A549 (cell line): ENCODE measurements at regions not wholly inside any gene's neighbourhood (a gene's known extent, or its start where the extent isn't known, plus 50 kb on each side); places are given as distances from the start of the nearest gene placed in this dataset.

Source experiments
- ATAC-seq, 2 experiments: fragments of 200-7000 bp in 1 of 2; fragments of >200 bp in 1 of 2; cut with Nextera tagmentation in 1 of 2; cut with Tn5 transposase in 1 of 2; 3 replicates each; pipeline versions ENCODE4 v1.8.0 to v1.9.1; 2018 to 2020; ENCODE audit warnings: mild to moderate bottlenecking in 1 of 2, moderate library complexity in 1 of 2
- CTCF ChIA-PET: fragments of 300-600 bp; sonication (Branson Sonifier 250); formaldehyde crosslinking; extraction: SDS; loops from one replicate; lab custom pipeline; 2021; ENCODE audit warnings: antibody characterized with exemption, inconsistent platforms; lab: Yijun Ruan, JAX
- POLR2A ChIA-PET: fragments of 350-600 bp; formaldehyde crosslinking; extraction: SDS; loops from one replicate; lab custom pipeline; 2021; ENCODE audit warnings: antibody characterized with exemption, inconsistent platforms; lab: Yijun Ruan, JAX
- DNase-seq, 2 experiments: peaks; one replicate each; pipeline versions ENCODE4 v3.0.0 to v3.0.0-alpha.2; 2011 to 2016; ENCODE audit warnings: low read depth in 1 of 2, low spot score in 1 of 2
- FAIRE-seq: peaks from 2 replicates; lab custom pipeline; 2011; peaks lifted over from hg19 to GRCh38; lab: Jason Lieb, UNC
- H3K27ac ChIP-seq, 2 experiments: fragments of >200 bp; sonication (Bioruptor Twin); formaldehyde crosslinking; 3 replicates each; pipeline ENCODE4 v1.5.1; 2016 to 2017
- H3K4me1 ChIP-seq: fragments of >200 bp; sonication (Bioruptor Twin); formaldehyde crosslinking; 3 replicates; pipeline ENCODE4 v1.6.1; 2016
- H3K4me2 ChIP-seq: fragments of >200 bp; sonication (Bioruptor Twin); formaldehyde crosslinking; 3 replicates; pipeline ENCODE4 v1.6.1; 2016
- H3K4me3 ChIP-seq: fragments of >200 bp; sonication (Bioruptor Twin); formaldehyde crosslinking; 3 replicates; pipeline ENCODE4 v1.5.1; 2016
- H3K9me3 ChIP-seq: fragments of >200 bp; sonication (Bioruptor Twin); formaldehyde crosslinking; 3 replicates; pipeline ENCODE4 v1.6.1; 2016
- BHLHE40 ChIP-seq: IDR thresholded peaks from 2 replicates; pipeline ENCODE4 v1.6.1; 2012; ENCODE audit warnings: low read depth, low read length, inconsistent platforms
- CBX2 ChIP-seq: fragments of 200-600 bp; sonication (generic); IDR thresholded peaks from 2 replicates; pipeline ENCODE4 v1.6.1; 2016; ENCODE audit warnings: low read depth, mild to moderate bottlenecking, borderline replicate concordance
- CBX8 ChIP-seq: fragments of 200-600 bp; sonication (generic); IDR thresholded peaks from 2 replicates; pipeline ENCODE4 v1.6.1; 2016
- CHD4 ChIP-seq: fragments of 200-600 bp; sonication (generic); IDR thresholded peaks from 2 replicates; pipeline ENCODE4 v1.6.1; 2016; ENCODE audit warnings: antibody characterized with exemption, mild to moderate bottlenecking, borderline replicate concordance
- ESRRA ChIP-seq: fragments of 150-350 bp; IDR thresholded peaks from 2 replicates; pipeline ENCODE4 v1.6.1; 2014; ENCODE audit warnings: mild to moderate bottlenecking, low read length, borderline replicate concordance
- FOSB ChIP-seq: fragments of 250-450 bp; sonication (Bioruptor Pico); IDR thresholded peaks from 2 replicates; pipeline ENCODE4 v1.5.0; 2020; ENCODE audit warnings: mild to moderate bottlenecking, moderate library complexity
- FOSL2 ChIP-seq, 2 experiments: fragments of 450-650 bp in 1 of 2; fragments of >200 bp in 1 of 2; sonication (Bioruptor Twin) in 1 of 2; formaldehyde crosslinking; IDR thresholded peaks; 2 replicates each; pipeline versions ENCODE4 v1.5.0 to v1.6.1; 2016 to 2020; ENCODE audit warnings: mild to moderate bottlenecking in 1 of 2, moderate library complexity in 1 of 2
- FOXS1 ChIP-seq: fragments of 250-450 bp; sonication (Bioruptor Pico); IDR thresholded peaks from 2 replicates; pipeline ENCODE4 v1.5.0; 2020; ENCODE audit warnings: mild to moderate bottlenecking, moderate library complexity
- HDAC2 ChIP-seq: fragments of 200-600 bp; sonication (generic); IDR thresholded peaks from 2 replicates; pipeline ENCODE4 v1.6.1; 2016
- HEYL ChIP-seq: fragments of 250-450 bp; sonication (Bioruptor Pico); IDR thresholded peaks from 2 replicates; pipeline ENCODE4 v1.8.0; 2021; ENCODE audit warnings: mild to moderate bottlenecking, moderate library complexity
- HOXA7 ChIP-seq: fragments of 250-450 bp; sonication (Bioruptor Pico); IDR thresholded peaks from 2 replicates; pipeline ENCODE4 v1.5.0; 2020; ENCODE audit warnings: mild to moderate bottlenecking, moderate library complexity
- JUNB ChIP-seq: fragments of >200 bp; sonication (Bioruptor Twin); formaldehyde crosslinking; IDR thresholded peaks from 2 replicates; pipeline ENCODE4 v1.6.1; 2016
- KDM5A ChIP-seq: fragments of 200-600 bp; sonication (generic); IDR thresholded peaks from 2 replicates; pipeline ENCODE4 v1.6.1; 2016; ENCODE audit warnings: antibody characterized with exemption, mild to moderate bottlenecking
- MAZ ChIP-seq: fragments of 150-350 bp; IDR thresholded peaks from 2 replicates; pipeline ENCODE4 v1.6.1; 2014; ENCODE audit warnings: antibody characterized with exemption, low read depth, low read length, borderline replicate concordance
- MYC ChIP-seq: IDR thresholded peaks from 2 replicates; pipeline ENCODE4 v1.6.1; 2012; ENCODE audit warnings: mild to moderate bottlenecking, inconsistent platforms, low read length, improper control_type of control experiment, borderline replicate concordance
- PHF8 ChIP-seq: fragments of 200-600 bp; sonication (generic); IDR thresholded peaks from 2 replicates; pipeline ENCODE4 v1.6.1; 2016; ENCODE audit warnings: low read depth, mild to moderate bottlenecking, antibody characterized with exemption, moderate library complexity, borderline replicate concordance
- POLR2AphosphoS2 ChIP-seq: conservative IDR thresholded peaks from 2 replicates; pipeline ENCODE4 v1.6.1; 2012; ENCODE audit warnings: low read length, improper control_type of control experiment, inconsistent platforms
- RCOR1 ChIP-seq: fragments of 150-350 bp; IDR thresholded peaks from 2 replicates; pipeline ENCODE4 v1.6.1; 2014; ENCODE audit warnings: antibody characterized with exemption, low read length, low read depth
- RNF2 ChIP-seq: fragments of 200-600 bp; sonication (generic); IDR thresholded peaks from 2 replicates; pipeline ENCODE4 v1.6.1; 2016; ENCODE audit warnings: low read depth, mild to moderate bottlenecking, antibody characterized with exemption, moderate library complexity, borderline replicate concordance
- SMC3 ChIP-seq: fragments of >200 bp; sonication (Bioruptor Twin); formaldehyde crosslinking; IDR thresholded peaks from 3 replicates; pipeline ENCODE4 v1.6.1; 2018; ENCODE audit warnings: inconsistent platforms
- SREBF2 ChIP-seq: fragments of 450-650 bp; IDR thresholded peaks from 2 replicates; pipeline ENCODE4 v1.6.1; 2014; ENCODE audit warnings: mild to moderate bottlenecking, moderate library complexity
- ZFP36 ChIP-seq: fragments of 450-650 bp; IDR thresholded peaks from 2 replicates; pipeline ENCODE4 v1.6.1; 2014; ENCODE audit warnings: borderline replicate concordance; ENCODE audit not compliant: partially characterized antibody
- WGBS: methylation state at CpG from one replicate; pipeline ENCODE4 v1.1.6; 2017; ENCODE audit errors: missing lambda C conversion rate; 5-methylcytosine and 5-hydroxymethylcytosine counted together
- TF ChIP-seq, protein P1 (sequence below): fragments of >200 bp; sonication (Bioruptor Twin); formaldehyde crosslinking; IDR thresholded peaks from 3 replicates; pipeline ENCODE4 v1.6.1; 2016
- TF ChIP-seq, protein P2 (sequence below): IDR thresholded peaks from 2 replicates; pipeline ENCODE4 v1.6.1; 2012
- TF ChIP-seq, protein P3 (sequence below): fragments of 200-600 bp; sonication (generic); IDR thresholded peaks from 2 replicates; pipeline ENCODE4 v1.6.1; 2016; ENCODE audit warnings: antibody characterized with exemption, mild to moderate bottlenecking, moderate library complexity
- TF ChIP-seq, protein P4 (sequence below): fragments of 150-350 bp; IDR thresholded peaks from 2 replicates; pipeline ENCODE4 v1.6.1; 2014; ENCODE audit warnings: low read depth, mild to moderate bottlenecking, low read length

DNA sequence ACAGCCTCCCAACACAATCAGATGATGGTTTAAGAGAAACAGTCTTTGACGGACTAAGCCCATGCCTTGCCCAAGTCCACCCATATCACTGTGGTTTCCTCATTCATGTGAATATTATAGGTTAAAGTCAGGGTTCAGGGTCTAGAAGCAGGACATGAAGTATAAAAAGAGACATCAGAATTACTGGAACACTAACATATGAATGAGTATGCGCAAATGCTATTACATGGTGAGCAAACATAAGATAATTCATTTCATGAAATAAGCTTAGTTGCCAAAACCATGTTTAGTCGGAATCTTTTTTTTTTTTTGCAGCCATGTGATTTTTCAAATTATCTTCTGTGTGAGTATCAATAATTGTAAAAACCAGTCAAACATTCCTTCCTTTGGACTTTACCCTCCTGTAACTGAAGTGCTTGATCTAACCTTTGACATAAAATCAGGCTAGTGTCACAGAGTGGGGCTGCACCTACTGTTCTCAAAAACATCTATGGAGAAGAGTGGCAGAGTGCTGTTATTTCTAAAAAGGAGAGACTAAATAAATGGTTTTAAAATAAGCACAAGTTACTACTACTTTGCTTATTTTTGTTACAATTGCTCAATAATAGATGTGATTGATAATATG lies 84.9 kb upstream of the NRIP1 start:
- no peak for FAIRE-seq
- TF ChIP-seq MYC (no peak), FOXS1 (no peak), FOSL2 (IDR thresholded peaks at IDR 0.05) (no peak), FOSL2 (CRISPR knock-in tag; IDR thresholded peaks at IDR 0.05) (no peak), ZFP36 (no peak), SREBF2 (no peak), HDAC2 (no peak), CHD4 (no peak), HOXA7 (no peak), RCOR1 (no peak), JUNB (no peak), BHLHE40 (no peak), FOSB (no peak), POLR2AphosphoS2 (no peak), RNF2 (no peak), ESRRA (no peak), KDM5A (no peak)
- TF ChIP-seq, protein P1, sequence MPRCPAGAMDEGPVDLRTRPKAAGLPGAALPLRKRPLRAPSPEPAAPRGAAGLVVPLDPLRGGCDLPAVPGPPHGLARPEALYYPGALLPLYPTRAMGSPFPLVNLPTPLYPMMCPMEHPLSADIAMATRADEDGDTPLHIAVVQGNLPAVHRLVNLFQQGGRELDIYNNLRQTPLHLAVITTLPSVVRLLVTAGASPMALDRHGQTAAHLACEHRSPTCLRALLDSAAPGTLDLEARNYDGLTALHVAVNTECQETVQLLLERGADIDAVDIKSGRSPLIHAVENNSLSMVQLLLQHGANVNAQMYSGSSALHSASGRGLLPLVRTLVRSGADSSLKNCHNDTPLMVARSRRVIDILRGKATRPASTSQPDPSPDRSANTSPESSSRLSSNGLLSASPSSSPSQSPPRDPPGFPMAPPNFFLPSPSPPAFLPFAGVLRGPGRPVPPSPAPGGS = no peak
- TF ChIP-seq, protein P2, sequence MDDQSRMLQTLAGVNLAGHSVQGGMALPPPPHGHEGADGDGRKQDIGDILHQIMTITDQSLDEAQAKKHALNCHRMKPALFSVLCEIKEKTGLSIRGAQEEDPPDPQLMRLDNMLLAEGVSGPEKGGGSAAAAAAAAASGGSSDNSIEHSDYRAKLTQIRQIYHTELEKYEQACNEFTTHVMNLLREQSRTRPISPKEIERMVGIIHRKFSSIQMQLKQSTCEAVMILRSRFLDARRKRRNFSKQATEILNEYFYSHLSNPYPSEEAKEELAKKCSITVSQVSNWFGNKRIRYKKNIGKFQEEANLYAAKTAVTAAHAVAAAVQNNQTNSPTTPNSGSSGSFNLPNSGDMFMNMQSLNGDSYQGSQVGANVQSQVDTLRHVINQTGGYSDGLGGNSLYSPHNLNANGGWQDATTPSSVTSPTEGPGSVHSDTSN = no peak
- H3K9me3 ChIP-seq = no peaks in the 10 kb centered on the region
- no peak for DNase-seq
- ChIA-PET CTCF (no interaction called here), POLR2A (no interaction called here)
- no peak for ATAC-seq
- 93% methylated on average over 3 of the region's 3 CpGs for WGBS
- no peak overlapping the region for H3K27ac ChIP-seq
- H3K4me1 ChIP-seq = no peaks in the 10 kb centered on the region
- no peak overlapping the region for H3K4me3 ChIP-seq
- no peak overlapping the region for H3K4me2 ChIP-seq

DNA sequence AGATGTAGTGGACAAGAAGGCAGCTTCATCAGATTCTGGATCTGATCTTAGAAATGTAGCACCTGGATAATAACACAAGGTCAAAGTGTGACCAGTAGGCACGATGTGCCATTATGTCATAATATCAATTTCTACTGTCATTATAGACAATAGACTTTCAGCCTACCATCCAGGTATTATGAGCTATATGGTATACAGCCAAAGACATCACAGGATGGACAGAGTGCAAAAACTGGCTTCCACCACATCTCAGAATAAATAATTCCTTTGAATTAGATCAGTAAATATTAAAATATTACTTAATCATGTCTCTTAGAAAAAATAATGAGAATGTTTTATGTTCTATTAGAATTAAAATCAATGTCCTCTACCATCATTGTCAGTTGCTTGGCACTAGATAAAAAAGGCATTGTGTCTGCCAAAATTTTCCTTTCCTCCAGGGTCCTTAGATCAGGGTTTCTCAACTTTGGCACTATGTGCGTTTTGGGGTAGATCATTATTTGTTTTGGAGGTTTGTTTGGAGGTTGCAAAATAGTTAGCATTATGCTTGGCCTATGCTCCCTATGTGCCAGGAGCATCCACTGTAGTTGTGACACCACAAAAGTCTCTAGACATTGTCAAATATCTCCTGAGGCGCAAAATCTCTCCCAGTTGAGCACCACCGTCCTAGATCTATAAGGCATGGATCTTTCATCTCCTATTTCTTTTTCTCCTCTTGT lies 86.7 kb upstream of the NRIP1 start:
- FAIRE-seq = no peak
- H3K4me1 ChIP-seq = no peaks in the 10 kb centered on the region
- CTCF ChIA-PET = no interaction called here
- H3K4me2 ChIP-seq = no peak overlapping the region
- no peak overlapping the region for H3K4me3 ChIP-seq
- POLR2A ChIA-PET = no interaction called here
- ATAC-seq = no peak
- TF ChIP-seq, protein P3, sequence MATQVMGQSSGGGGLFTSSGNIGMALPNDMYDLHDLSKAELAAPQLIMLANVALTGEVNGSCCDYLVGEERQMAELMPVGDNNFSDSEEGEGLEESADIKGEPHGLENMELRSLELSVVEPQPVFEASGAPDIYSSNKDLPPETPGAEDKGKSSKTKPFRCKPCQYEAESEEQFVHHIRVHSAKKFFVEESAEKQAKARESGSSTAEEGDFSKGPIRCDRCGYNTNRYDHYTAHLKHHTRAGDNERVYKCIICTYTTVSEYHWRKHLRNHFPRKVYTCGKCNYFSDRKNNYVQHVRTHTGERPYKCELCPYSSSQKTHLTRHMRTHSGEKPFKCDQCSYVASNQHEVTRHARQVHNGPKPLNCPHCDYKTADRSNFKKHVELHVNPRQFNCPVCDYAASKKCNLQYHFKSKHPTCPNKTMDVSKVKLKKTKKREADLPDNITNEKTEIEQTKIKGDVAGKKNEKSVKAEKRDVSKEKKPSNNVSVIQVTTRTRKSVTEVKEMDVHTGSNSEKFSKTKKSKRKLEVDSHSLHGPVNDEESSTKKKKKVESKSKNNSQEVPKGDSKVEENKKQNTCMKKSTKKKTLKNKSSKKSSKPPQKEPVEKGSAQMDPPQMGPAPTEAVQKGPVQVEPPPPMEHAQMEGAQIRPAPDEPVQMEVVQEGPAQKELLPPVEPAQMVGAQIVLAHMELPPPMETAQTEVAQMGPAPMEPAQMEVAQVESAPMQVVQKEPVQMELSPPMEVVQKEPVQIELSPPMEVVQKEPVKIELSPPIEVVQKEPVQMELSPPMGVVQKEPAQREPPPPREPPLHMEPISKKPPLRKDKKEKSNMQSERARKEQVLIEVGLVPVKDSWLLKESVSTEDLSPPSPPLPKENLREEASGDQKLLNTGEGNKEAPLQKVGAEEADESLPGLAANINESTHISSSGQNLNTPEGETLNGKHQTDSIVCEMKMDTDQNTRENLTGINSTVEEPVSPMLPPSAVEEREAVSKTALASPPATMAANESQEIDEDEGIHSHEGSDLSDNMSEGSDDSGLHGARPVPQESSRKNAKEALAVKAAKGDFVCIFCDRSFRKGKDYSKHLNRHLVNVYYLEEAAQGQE = no peak
- TF ChIP-seq ZFP36 (no peak), FOSB (no peak), ESRRA (no peak), BHLHE40 (no peak), MAZ (no peak), HEYL (no peak), RCOR1 (no peak), CBX2 (no peak), CBX8 (no peak), PHF8 (no peak), SMC3 (no peak)
- TF ChIP-seq, protein P4, sequence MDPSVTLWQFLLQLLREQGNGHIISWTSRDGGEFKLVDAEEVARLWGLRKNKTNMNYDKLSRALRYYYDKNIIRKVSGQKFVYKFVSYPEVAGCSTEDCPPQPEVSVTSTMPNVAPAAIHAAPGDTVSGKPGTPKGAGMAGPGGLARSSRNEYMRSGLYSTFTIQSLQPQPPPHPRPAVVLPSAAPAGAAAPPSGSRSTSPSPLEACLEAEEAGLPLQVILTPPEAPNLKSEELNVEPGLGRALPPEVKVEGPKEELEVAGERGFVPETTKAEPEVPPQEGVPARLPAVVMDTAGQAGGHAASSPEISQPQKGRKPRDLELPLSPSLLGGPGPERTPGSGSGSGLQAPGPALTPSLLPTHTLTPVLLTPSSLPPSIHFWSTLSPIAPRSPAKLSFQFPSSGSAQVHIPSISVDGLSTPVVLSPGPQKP = no peak
- 79% methylated on average over 4 of the region's 4 CpGs for WGBS
- no peak overlapping the region for H3K27ac ChIP-seq
- no peaks in the 10 kb centered on the region for H3K9me3 ChIP-seq
- no peak for DNase-seq
